Endothelial cell of umbilical vein (primary cell): ENCODE measurements at regions not wholly inside any gene's neighbourhood (a gene's known extent, or its start where the extent isn't known, plus 50 kb on each side); places are given as distances from the start of the nearest gene placed in this dataset.

Experiments
- CTCF ChIP-seq, 2 donors: IDR thresholded peaks; 1 replicate in 1 of 2; 2 replicates in 1 of 2; pipeline ENCODE4 v1.5.1; 2011; ENCODE audit warnings: low read length in 2 of 2, mild to moderate bottlenecking in 2 of 2, moderate library complexity in 2 of 2, control low read depth in 1 of 2, inconsistent platforms in 1 of 2, low read depth in 1 of 2; ENCODE audit not compliant: insufficient read depth in 1 of 2; ENCODE audit errors: extremely low read depth in 1 of 2
- EZH2 ChIP-seq: IDR thresholded peaks from 2 replicates; pipeline ENCODE4 v1.6.1; 2012; ENCODE audit warnings: borderline replicate concordance, low read depth, mild to moderate bottlenecking, moderate library complexity, low read length, inconsistent platforms; ENCODE audit not compliant: severe bottlenecking
- FOS ChIP-seq: IDR thresholded peaks from 2 replicates; pipeline ENCODE4 v1.6.1; 2011; ENCODE audit warnings: mild to moderate bottlenecking, low read length, moderate library complexity, borderline replicate concordance; ENCODE audit not compliant: insufficient read depth
- GATA2 ChIP-seq: IDR thresholded peaks from 2 replicates; pipeline ENCODE4 v1.7.0; 2011; ENCODE audit warnings: low read depth, mild to moderate bottlenecking, moderate library complexity, mixed read lengths, low read length; ENCODE audit not compliant: insufficient read length, insufficient read depth
- JUN ChIP-seq: IDR thresholded peaks from 2 replicates; pipeline ENCODE4 v1.6.1; 2011; ENCODE audit warnings: borderline replicate concordance, low read depth; ENCODE audit not compliant: insufficient read length, insufficient read depth
- MAX ChIP-seq: IDR thresholded peaks from 2 replicates; pipeline ENCODE4 v1.6.1; 2011; ENCODE audit not compliant: insufficient read depth, insufficient read length
- MYC ChIP-seq: IDR thresholded peaks from one replicate; pipeline ENCODE4 v1.6.1; 2011; ENCODE audit warnings: mild to moderate bottlenecking, low read depth, low read length
- POLR2A ChIP-seq: IDR thresholded peaks from 2 replicates; pipeline ENCODE4 v1.6.1; 2012; ENCODE audit warnings: low read depth, mild to moderate bottlenecking, control low read depth, low read length
- POLR2AphosphoS5 ChIP-seq: IDR thresholded peaks from 2 replicates; pipeline ENCODE4 v1.6.1; 2012; ENCODE audit warnings: low read depth, mild to moderate bottlenecking, control low read depth, low read length, moderate library complexity; ENCODE audit not compliant: insufficient read depth

GRCh38 chr13:67961331-67961730 lies 731.2 kb upstream of the PCDH9 start:
- TF ChIP-seq POLR2A (no peak), GATA2 (no peak), EZH2 (no peak), MYC (no peak), CTCF (IDR thresholded peaks at IDR 0.05; ENCODE audit: extremely low read depth in 1 of 2, insufficient read depth in 1 of 2, low read depth in 1 of 2, low read length in 2 of 2) (no peak), POLR2AphosphoS5 (no peak), MAX (no peak), JUN (no peak), FOS (no peak)
